Psoas muscle (tissue), 7 donors: ENCODE measurements at regions not wholly inside any gene's neighbourhood (a gene's known extent, or its start where the extent isn't known, plus 50 kb on each side); places are given as distances from the start of the nearest gene placed in this dataset.
"Not testable (repeated sequence)": the region's sequence is repeated elsewhere in the genome, so short reads cannot be mapped to it uniquely, and the experiment has no call there.

Source experiments
- ATAC-seq, 4 donors: fragments of 200-7000 bp; cut with Tn5 transposase; one replicate each; pipeline ENCODE4 v1.9.1; 2020; ENCODE audit warnings: moderate library complexity in 3 of 4, mild to moderate bottlenecking in 2 of 4
- DNase-seq, 2 donors: peaks; one replicate each; pipeline ENCODE4 v3.0.0-alpha.2; 2020
- H3K27ac ChIP-seq: fragments of 200-600 bp; one replicate; pipeline ENCODE4 v1.8.0; 2022
- H3K27me3 ChIP-seq, 3 donors: fragments of 200-600 bp in 1 of 3; one replicate each; pipeline versions ENCODE4 v1.6.1 to v1.8.0; 2013 to 2022; ENCODE audit warnings: low read length in 2 of 3, mild to moderate bottlenecking in 2 of 3, moderate library complexity in 1 of 3; ENCODE audit not compliant: insufficient read depth in 3 of 3
- H3K36me3 ChIP-seq, 2 donors: fragments of 200-600 bp in 1 of 2; one replicate each; pipeline versions ENCODE4 v1.6.1 to v1.8.0; 2013 to 2022; ENCODE audit warnings: low read depth in 1 of 2, mild to moderate bottlenecking in 1 of 2, moderate library complexity in 1 of 2; ENCODE audit not compliant: insufficient read depth in 1 of 2
- H3K4me1 ChIP-seq: fragments of 200-600 bp; one replicate; pipeline ENCODE4 v1.8.0; 2022
- H3K4me3 ChIP-seq: fragments of 200-600 bp; one replicate; pipeline ENCODE4 v1.8.0; 2022; ENCODE audit warnings: mild to moderate bottlenecking
- H3K9me3 ChIP-seq: fragments of 200-600 bp; one replicate; pipeline ENCODE4 v1.8.0; 2022
- CTCF ChIP-seq: fragments of 200-600 bp; IDR thresholded peaks from one replicate; pipeline ENCODE4 v1.8.0; 2022; ENCODE audit warnings: antibody characterized with exemption
- WGBS, 3 donors: extraction: QIAGEN DNeasy Blood & Tissue Kit; methylation state at CpG; one replicate each; pipeline versions ENCODE4 v1.1.6 to v1.1.7; 2013; 5-methylcytosine and 5-hydroxymethylcytosine counted together
- intact Hi-C, 2 donors: fragments of 100-400 bp; cut with DNase I; formaldehyde crosslinking; loops; one replicate each; pipeline versions ENCODE4 v1.11.0 to v1.14.2; 2022
- donor health status: healthy with polysubstance abuse.
- donor health status: DM: no; HTN: no; CAD: no; lungs with moderate emphysema.
- donor health status: Bipolar disorder and iron deficiency.
- donor health status: healthy.
- donor health status: DM: yes; HTN: yes; CAD: no.
- donor health status: DM: no; HTN: no; CAD: no.
- donor health status: DM: yes; HTN: yes; CAD: no.

DNA sequence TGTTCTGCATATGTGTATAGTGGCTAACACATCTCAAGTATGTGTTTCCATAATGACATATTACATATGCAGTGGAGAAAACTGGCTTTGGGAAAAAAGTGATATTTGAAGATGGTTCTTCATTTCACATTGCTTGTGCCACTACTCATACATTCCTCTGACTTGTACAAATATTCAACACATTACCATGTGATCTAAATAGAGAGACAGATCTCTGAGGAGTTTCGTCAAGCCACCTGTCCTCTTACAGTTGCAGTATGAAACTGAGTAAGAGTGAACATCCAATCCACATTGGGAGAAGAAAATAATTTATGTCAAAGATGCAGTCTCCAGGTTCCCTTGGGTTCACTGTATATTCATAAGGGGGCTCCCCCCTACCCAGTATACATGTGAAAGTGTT lies 123.9 kb downstream of the KDR start:
- Histone ChIP-seq H3K27me3 (no peaks in the 10 kb centered on the region), H3K4me1 (no peaks in the 10 kb centered on the region), H3K36me3 (no peaks in the 10 kb centered on the region), H3K4me3 (no peak overlapping the region), H3K9me3 (no peaks in the 10 kb centered on the region), H3K27ac (no peak overlapping the region)
- WGBS, 3 donors = 59 to 66% (median 66%) methylated on average over 1 of the region's 1 CpG
- intact Hi-C loops = loop anchor here in 1 of 2 donors (10.0 kb wide), 1 partner anchor 323 kb away; no protein-coding TSS in a partner anchor
- DNase-seq (no peak), ATAC-seq (no peak)
- no peak for TF ChIP-seq CTCF

GRCh38 chr4:54999003-54999402 lies 126.4 kb downstream of the KDR start:
- Histone ChIP-seq H3K4me3 (no peak overlapping the region), H3K9me3 (no peaks in the 10 kb centered on the region), H3K27ac (no peak overlapping the region), H3K27me3 (no peaks in the 10 kb centered on the region), H3K4me1 (no peaks in the 10 kb centered on the region), H3K36me3 (no peaks in the 10 kb centered on the region)
- TF ChIP-seq CTCF = peak; percentile 38
- intact Hi-C loops = loop anchor here in 1 of 2 donors (5.0 kb wide), 1 partner anchor 323 kb away; no protein-coding TSS in a partner anchor
- no peak for DNase-seq
- peak in 1 of 4 donors; percentile 35 for ATAC-seq

DNA sequence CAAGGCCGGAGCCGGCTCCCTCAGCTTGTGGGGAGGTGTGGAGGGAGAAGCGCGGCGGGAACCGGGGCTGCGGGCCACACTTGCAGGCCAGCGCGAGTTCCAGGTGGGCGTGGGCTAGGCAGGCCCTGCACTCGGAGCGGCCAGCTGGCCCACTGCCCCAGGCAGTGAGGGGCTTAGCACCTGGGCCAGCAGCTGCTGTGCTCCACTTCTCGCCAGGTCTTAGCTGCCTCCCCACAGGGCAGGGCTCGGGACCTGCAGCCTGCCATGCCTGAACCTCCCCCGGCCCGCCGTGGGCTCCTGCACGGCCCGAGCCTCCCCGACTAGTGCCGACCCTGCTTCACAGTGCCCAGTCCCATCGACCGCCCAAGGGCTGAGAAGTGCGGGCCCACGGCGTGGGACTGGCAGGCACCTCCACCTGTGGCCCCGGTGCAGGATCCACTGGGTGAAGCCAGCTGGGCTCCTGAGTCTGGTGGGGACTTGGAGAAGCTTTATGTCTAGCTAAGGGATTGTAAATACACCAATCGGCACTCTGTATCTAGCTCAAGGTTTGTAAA lies 131.8 kb downstream of the KDR start:
- H3K9me3 ChIP-seq, H3K27ac ChIP-seq, ATAC-seq, H3K36me3 ChIP-seq, intact Hi-C loops, DNase-seq, H3K4me1 ChIP-seq, H3K4me3 ChIP-seq, H3K27me3 ChIP-seq: not testable (repeated sequence)
- 88 to 92% (median 90%) methylated on average over 23 to 28 of the region's 28 CpGs for WGBS, 3 donors

DNA sequence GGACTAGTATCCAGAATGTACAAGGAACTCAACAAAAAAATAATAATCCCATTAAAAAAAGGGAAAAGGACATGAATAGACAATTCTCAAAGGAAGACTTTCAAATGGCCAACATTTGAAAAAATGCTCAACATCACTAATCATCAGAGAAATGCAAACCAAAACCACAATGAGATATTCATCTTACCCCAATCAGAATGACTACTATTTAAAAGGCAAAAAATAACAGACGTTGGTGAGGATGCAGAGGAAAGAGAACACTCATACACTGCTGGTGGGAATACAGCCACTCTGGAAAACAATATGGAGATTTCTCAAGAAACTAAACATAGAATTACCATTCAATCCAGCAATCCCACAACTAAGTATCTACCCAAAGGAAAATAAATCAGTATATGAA lies 133.1 kb downstream of the KDR start:
- peaks cover 12% of the 10 kb centered on the region for H3K9me3 ChIP-seq
- DNase-seq (no peak), ATAC-seq (no peak)
- intact Hi-C loops = no loop called here
- H3K27ac ChIP-seq = no peak overlapping the region
- H3K27me3 ChIP-seq = peaks cover 0 to 4% (median 0%) of the 10 kb centered on the region in 3 donors
- WGBS, 3 donors = 56 to 64% (median 58%) methylated on average over 1 of the region's 1 CpG
- H3K36me3 ChIP-seq = no peaks in the 10 kb centered on the region
- H3K4me1 ChIP-seq = no peaks in the 10 kb centered on the region
- TF ChIP-seq CTCF = no peak
- H3K4me3 ChIP-seq = no peak overlapping the region

- intact Hi-C loops = no loop called here
- Histone ChIP-seq H3K36me3 (no peaks in the 10 kb centered on the region), H3K4me3 (no peak overlapping the region), H3K4me1 (no peaks in the 10 kb centered on the region), H3K9me3 (peaks cover 12% of the 10 kb centered on the region), H3K27me3 (peaks cover 0 to 4% (median 0%) of the 10 kb centered on the region in 3 donors), H3K27ac (no peak overlapping the region)
- no peak for ATAC-seq
- no peak for TF ChIP-seq CTCF
- no peak for DNase-seq
Observed at GRCh38 chr4:54988655-54989054, 136.7 kb downstream of the KDR start.
